HCT116 (cell line): ENCODE measurements at regions not wholly inside any gene's neighbourhood (a gene's known extent, or its start where the extent isn't known, plus 50 kb on each side); places are given as distances from the start of the nearest gene placed in this dataset.

Experiments
- ATAC-seq: fragments of 200-7000 bp; cut with Tn5 transposase; 2 replicates; pipeline ENCODE4 v1.9.1; 2020; ENCODE audit warnings: mild to moderate bottlenecking, moderate library complexity
- BruUV-seq: library from RNA; stranded (reverse); fragments of 400-500 nt; replicated peaks from 2 replicates; lab custom pipeline; 2021; lab: Mats Ljungman, UMichigan
- CTCF ChIA-PET: fragments of 300-600 bp; sonication (Branson Sonifier 250); formaldehyde crosslinking; loops from one replicate; lab custom pipeline; 2021; ENCODE audit warnings: antibody characterized with exemption; lab: Charles Lee
- POLR2A ChIA-PET: fragments of 300-600, 350-600 bp; sonication (Branson Sonifier 250); formaldehyde crosslinking; loops from one replicate; lab custom pipeline; 2021; ENCODE audit warnings: antibody characterized with exemption; lab: Charles Lee
- RAD21 ChIA-PET, 2 experiments: fragments of 300-600 bp; sonication (Branson Sonifier 250); formaldehyde crosslinking; loops; one replicate each; lab custom pipeline; 2023; ENCODE audit warnings: low total read pairs in 2 of 2; ENCODE audit not compliant: uncharacterized antibody in 2 of 2, unreplicated experiment in 2 of 2, low non-redundant PET in 1 of 2; lab: Charles Lee
- DNase-seq: peaks from one replicate; pipeline ENCODE4 v3.0.0-alpha.2; 2010; ENCODE audit warnings: low read depth, low spot score
- H2AFZ ChIP-seq: fragments of 200-600 bp; shearing (Covaris generic), sonication (generic); 2 replicates; pipeline ENCODE4 v1.6.1; 2017; ENCODE audit warnings: low read depth, mixed run types, mixed read lengths, antibody characterized with exemption, low read length; ENCODE audit not compliant: poor library complexity, severe bottlenecking
- H3K27ac ChIP-seq: 2 replicates; pipeline ENCODE4 v1.5.1; 2012; ENCODE audit warnings: low read depth, low read length
- H3K27me3 ChIP-seq: fragments of 200-600 bp; sonication (generic); 2 replicates; pipeline ENCODE4 v1.6.1; 2016; ENCODE audit warnings: mixed run types, low read length, mixed read lengths; ENCODE audit not compliant: insufficient read depth
- H3K36me3 ChIP-seq, 2 experiments: fragments of 200-500 bp in 1 of 2; fragments of 200-600 bp in 1 of 2; sonication (Bioruptor generic) in 1 of 2; sonication (generic) in 1 of 2; 2 replicates each; pipeline versions ENCODE4 v1.5.1 to v1.6.1; 2014 to 2016; ENCODE audit warnings: low read length in 2 of 2, inconsistent platforms in 1 of 2, mixed read lengths in 1 of 2, mixed run types in 1 of 2; ENCODE audit not compliant: insufficient read depth in 2 of 2, control insufficient read depth in 1 of 2
- H3K4me1 ChIP-seq, 2 experiments: fragments of 200-600 bp in 1 of 2; sonication (generic) in 1 of 2; 2 replicates each; pipeline versions ENCODE4 v1.5.1 to v1.6.1; 2012 to 2017; ENCODE audit warnings: low read length in 2 of 2, inconsistent platforms in 1 of 2, mild to moderate bottlenecking in 1 of 2, mixed read lengths in 1 of 2, mixed run types in 1 of 2, moderate library complexity in 1 of 2; ENCODE audit not compliant: insufficient read depth in 2 of 2, control insufficient read depth in 1 of 2
- H3K4me2 ChIP-seq: fragments of 200-600 bp; sonication (generic); 2 replicates; pipeline ENCODE4 v1.6.1; 2017; ENCODE audit warnings: mixed run types, low read length, mixed read lengths
- H3K4me3 ChIP-seq, 2 experiments: fragments of 200-600 bp in 1 of 2; sonication (generic) in 1 of 2; replicated peaks in 1 of 2; 2 replicates each; pipeline ENCODE4 v1.5.1; 2011 to 2016; ENCODE audit warnings: low read length in 2 of 2, control low read depth in 1 of 2, low read depth in 1 of 2, mild to moderate bottlenecking in 1 of 2, mixed read lengths in 1 of 2, mixed run types in 1 of 2
- H3K79me2 ChIP-seq: fragments of 200-600 bp; sonication (generic); 2 replicates; pipeline ENCODE4 v1.6.1; 2017; ENCODE audit warnings: mild to moderate bottlenecking, mixed run types, low read length, moderate library complexity, mixed read lengths; ENCODE audit not compliant: insufficient read depth
- H3K9ac ChIP-seq: fragments of 200-600 bp; sonication (generic); 2 replicates; pipeline ENCODE4 v1.6.1; 2016; ENCODE audit warnings: low read length, mixed read lengths
- H3K9me2 ChIP-seq: fragments of 200-600 bp; sonication (generic), shearing (Covaris generic); 2 replicates; pipeline ENCODE4 v1.6.1; 2017; ENCODE audit warnings: mixed run types, mild to moderate bottlenecking, moderate library complexity; ENCODE audit not compliant: insufficient read depth
- H3K9me3 ChIP-seq, 2 experiments: fragments of 200-500 bp in 1 of 2; fragments of 200-600 bp in 1 of 2; sonication (Bioruptor generic) in 1 of 2; sonication (generic) in 1 of 2; 2 replicates each; pipeline ENCODE4 v1.6.1; 2014 to 2017; ENCODE audit warnings: low read length in 2 of 2, mixed read lengths in 2 of 2, inconsistent platforms in 1 of 2, low read depth in 1 of 2, mild to moderate bottlenecking in 1 of 2, mixed run types in 1 of 2, moderate library complexity in 1 of 2; ENCODE audit not compliant: control insufficient read depth in 1 of 2, insufficient read depth in 1 of 2
- H4K20me1 ChIP-seq: fragments of 200-600 bp; sonication (generic), shearing (Covaris generic); 2 replicates; pipeline ENCODE4 v1.6.1; 2017; ENCODE audit warnings: mixed run types, mild to moderate bottlenecking, moderate library complexity; ENCODE audit not compliant: insufficient read depth
- ATF3 ChIP-seq: IDR thresholded peaks from 2 replicates; pipeline ENCODE4 v1.6.1; 2012
- CTCF ChIP-seq, 3 experiments: fragments of 200-600 bp in 1 of 3; sonication (generic) in 1 of 3; IDR thresholded peaks in 2 of 3; conservative IDR thresholded peaks in 1 of 3; 2 replicates each; pipeline ENCODE4 v1.5.1; 2012 to 2017; ENCODE audit warnings: low read depth in 2 of 3, low read length in 2 of 3, antibody characterized with exemption in 1 of 3, borderline replicate concordance in 1 of 3, control low read depth in 1 of 3, mild to moderate bottlenecking in 1 of 3, mixed read lengths in 1 of 3, mixed run types in 1 of 3, moderate library complexity in 1 of 3; ENCODE audit not compliant: insufficient read depth in 1 of 3
- EGR1 ChIP-seq: IDR thresholded peaks from 2 replicates; pipeline ENCODE4 v1.6.1; 2012; ENCODE audit warnings: low read depth
- ELF1 ChIP-seq: IDR thresholded peaks from 2 replicates; pipeline ENCODE4 v1.6.1; 2012; ENCODE audit warnings: low read depth, borderline replicate concordance
- EZH2 ChIP-seq: fragments of 200-600 bp; sonication (generic); IDR thresholded peaks from 2 replicates; pipeline ENCODE4 v1.6.1; 2017; ENCODE audit warnings: antibody characterized with exemption, mixed run types
- EZH2phosphoT487 ChIP-seq: fragments of 200-600 bp; IDR thresholded peaks from 2 replicates; pipeline ENCODE4 v1.6.1; 2018; ENCODE audit warnings: antibody characterized with exemption, borderline replicate concordance
- JUND ChIP-seq: IDR thresholded peaks from 2 replicates; pipeline ENCODE4 v1.6.1; 2012
- RAD21 ChIP-seq: IDR thresholded peaks from 2 replicates; pipeline ENCODE4 v1.6.1; 2012; ENCODE audit warnings: low read depth, mild to moderate bottlenecking
- REST ChIP-seq: IDR thresholded peaks from 2 replicates; pipeline ENCODE4 v1.6.1; 2012; ENCODE audit warnings: low read depth
- SIN3A ChIP-seq: IDR thresholded peaks from 2 replicates; pipeline ENCODE4 v1.6.1; 2012; ENCODE audit warnings: low read depth
- SP1 ChIP-seq: IDR thresholded peaks from 2 replicates; pipeline ENCODE4 v1.6.1; 2012; ENCODE audit warnings: low read depth
- SRF ChIP-seq: IDR thresholded peaks from 2 replicates; pipeline ENCODE4 v1.6.1; 2012; ENCODE audit warnings: low read depth
- YY1 ChIP-seq: IDR thresholded peaks from 2 replicates; pipeline ENCODE4 v1.6.1; 2011; ENCODE audit warnings: low read length, low read depth, moderate library complexity, mild to moderate bottlenecking; ENCODE audit not compliant: insufficient replicate concordance; ENCODE audit errors: extremely low read depth
- ZFX ChIP-seq: fragments of 450-650 bp; IDR thresholded peaks from 2 replicates; pipeline ENCODE4 v1.6.1; 2017
- ZNF274 ChIP-seq: fragments of 200-500 bp; sonication (Bioruptor generic); IDR thresholded peaks from 2 replicates; pipeline ENCODE4 v1.6.1; 2014; ENCODE audit warnings: mild to moderate bottlenecking, low read depth, low read length, inconsistent platforms
- intact Hi-C: fragments of 100-400 bp; cut with micrococcal nuclease; formaldehyde crosslinking; loops from 2 replicates; pipeline ENCODE4 v1.10.0; 2022
- TF ChIP-seq, protein P1 (sequence below): IDR thresholded peaks from 2 replicates; pipeline ENCODE4 v1.6.1; 2012
- TF ChIP-seq, protein P2 (sequence below): IDR thresholded peaks from 2 replicates; pipeline ENCODE4 v1.6.1; 2011; ENCODE audit warnings: mild to moderate bottlenecking, low read length, moderate library complexity; ENCODE audit not compliant: insufficient replicate concordance; ENCODE audit errors: extremely low read depth

DNA sequence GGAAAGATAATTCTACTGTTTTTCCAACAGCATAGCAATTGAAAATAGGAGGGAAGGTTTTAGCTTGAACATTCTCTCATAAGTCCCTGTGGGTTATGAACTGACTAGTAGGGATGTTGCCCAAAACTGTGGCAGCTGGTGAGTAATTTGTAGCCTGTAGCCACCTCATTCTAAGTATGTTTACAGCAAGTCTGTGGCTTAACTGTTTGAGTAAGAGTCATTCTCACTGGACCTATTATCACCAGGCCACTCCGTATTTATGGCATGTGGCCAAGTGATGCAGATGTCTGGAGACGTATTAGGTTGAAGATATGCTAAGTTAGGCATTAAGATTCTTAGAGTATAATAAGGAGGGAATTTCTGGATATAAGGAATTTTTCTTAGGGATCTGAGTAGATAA, 458.3 kb downstream of the ETNK1 start:
- intact Hi-C loops = no loop called here
- RAD21 ChIA-PET = no interaction called here
- CTCF ChIA-PET = no interaction called here
- no peak overlapping the region for H3K9ac ChIP-seq
- H3K36me3 ChIP-seq = no peaks in the 10 kb centered on the region; a peak in 1 of 4 replicates
- H2AFZ ChIP-seq = no peak overlapping the region
- H3K9me3 ChIP-seq = no peaks in the 10 kb centered on the region; a peak in 1 of 4 replicates
- DNase-seq = no peak
- TF ChIP-seq, protein P1, sequence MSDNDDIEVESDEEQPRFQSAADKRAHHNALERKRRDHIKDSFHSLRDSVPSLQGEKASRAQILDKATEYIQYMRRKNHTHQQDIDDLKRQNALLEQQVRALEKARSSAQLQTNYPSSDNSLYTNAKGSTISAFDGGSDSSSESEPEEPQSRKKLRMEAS = no peak
- TF ChIP-seq, protein P2, sequence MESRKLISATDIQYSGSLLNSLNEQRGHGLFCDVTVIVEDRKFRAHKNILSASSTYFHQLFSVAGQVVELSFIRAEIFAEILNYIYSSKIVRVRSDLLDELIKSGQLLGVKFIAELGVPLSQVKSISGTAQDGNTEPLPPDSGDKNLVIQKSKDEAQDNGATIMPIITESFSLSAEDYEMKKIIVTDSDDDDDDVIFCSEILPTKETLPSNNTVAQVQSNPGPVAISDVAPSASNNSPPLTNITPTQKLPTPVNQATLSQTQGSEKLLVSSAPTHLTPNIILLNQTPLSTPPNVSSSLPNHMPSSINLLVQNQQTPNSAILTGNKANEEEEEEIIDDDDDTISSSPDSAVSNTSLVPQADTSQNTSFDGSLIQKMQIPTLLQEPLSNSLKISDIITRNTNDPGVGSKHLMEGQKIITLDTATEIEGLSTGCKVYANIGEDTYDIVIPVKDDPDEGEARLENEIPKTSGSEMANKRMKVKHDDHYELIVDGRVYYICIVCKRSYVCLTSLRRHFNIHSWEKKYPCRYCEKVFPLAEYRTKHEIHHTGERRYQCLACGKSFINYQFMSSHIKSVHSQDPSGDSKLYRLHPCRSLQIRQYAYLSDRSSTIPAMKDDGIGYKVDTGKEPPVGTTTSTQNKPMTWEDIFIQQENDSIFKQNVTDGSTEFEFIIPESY = no peak
- TF ChIP-seq SIN3A (no peak), EZH2 (no peak), EGR1 (no peak), ZFX (no peak), ZNF274 (no peak), SP1 (no peak), JUND (no peak), CTCF (IDR thresholded peaks at IDR 0.05 in 2 of 3, conservative IDR thresholded peaks at IDR 0.05 in 1 of 3; ENCODE audit: borderline replicate concordance in 1 of 3, insufficient read depth in 1 of 3, low read depth in 2 of 3, low read length in 2 of 3) (no peak), SRF (no peak), REST (no peak), ELF1 (no peak), EZH2phosphoT487 (no peak), ATF3 (no peak), YY1 (no peak), RAD21 (no peak)
- H3K4me1 ChIP-seq = no peaks in the 10 kb centered on the region
- no peak overlapping the region for H3K4me2 ChIP-seq
- no TSS peak for BruUV-seq
- no peak overlapping the region for H3K27ac ChIP-seq
- no peaks in the 10 kb centered on the region for H3K9me2 ChIP-seq
- H3K79me2 ChIP-seq = no peaks in the 10 kb centered on the region
- H4K20me1 ChIP-seq = no peaks in the 10 kb centered on the region
- ATAC-seq = no peak
- POLR2A ChIA-PET = no interaction called here
- H3K27me3 ChIP-seq = no peaks in the 10 kb centered on the region
- no peak overlapping the region for H3K4me3 ChIP-seq
